IMR-90 (cell line): ENCODE measurements at regions not wholly inside any gene's neighbourhood (a gene's known extent, or its start where the extent isn't known, plus 50 kb on each side); places are given as distances from the start of the nearest gene placed in this dataset.

Experiments used
- ATAC-seq: fragments of 200-7000 bp; cut with Tn5 transposase; 2 replicates; pipeline ENCODE4 v1.9.1; 2020; ENCODE audit warnings: low read depth, mild to moderate bottlenecking, moderate library complexity
- BruUV-seq: library from RNA; stranded (reverse); fragments of 400-500 nt; replicated peaks from 2 replicates; lab custom pipeline; 2021; lab: Mats Ljungman, UMichigan
- CTCF ChIA-PET: fragments of 300-600 bp; formaldehyde crosslinking; extraction: SDS; loops from one replicate; lab custom pipeline; 2021; ENCODE audit warnings: antibody characterized with exemption; lab: Yijun Ruan, JAX
- POLR2A ChIA-PET: fragments of 300-600 bp; sonication (Branson Sonifier 250); formaldehyde crosslinking; loops from one replicate; lab custom pipeline; 2022; ENCODE audit warnings: antibody characterized with exemption; ENCODE audit not compliant: unreplicated experiment; lab: Charles Lee
- DNase-seq: peaks from one replicate; pipeline ENCODE4 v3.0.0; 2013
- H2AFZ ChIP-seq: replicated peaks from 2 replicates; pipeline ENCODE3; 2013; ENCODE audit warnings: low read length, mild to moderate bottlenecking; ENCODE audit not compliant: poor library complexity
- H2AK5ac ChIP-seq: 2 replicates; pipeline ENCODE4 v1.6.1; 2013; ENCODE audit warnings: low read depth, low read length, inconsistent platforms
- H2AK9ac ChIP-seq: replicated peaks from 2 replicates; pipeline ENCODE3; 2013; ENCODE audit warnings: mild to moderate bottlenecking, low read depth, low read length, moderate library complexity; ENCODE audit not compliant: poor library complexity
- H2BK120ac ChIP-seq: 2 replicates; pipeline ENCODE4 v1.6.1; 2013; ENCODE audit warnings: low read depth, low read length, inconsistent platforms
- H2BK15ac ChIP-seq: 3 replicates; pipeline ENCODE4 v1.6.1; 2013; ENCODE audit warnings: low read depth, low read length, inconsistent platforms
- H2BK20ac ChIP-seq: 2 replicates; pipeline ENCODE4 v1.6.1; 2013; ENCODE audit warnings: low read depth, mild to moderate bottlenecking, inconsistent platforms, low read length, moderate library complexity
- H2BK5ac ChIP-seq: 2 replicates; pipeline ENCODE4 v1.6.1; 2013; ENCODE audit warnings: mild to moderate bottlenecking, low read depth, low read length, inconsistent platforms; ENCODE audit not compliant: poor library complexity, severe bottlenecking
- H3K14ac ChIP-seq: replicated peaks from 2 replicates; pipeline ENCODE4 v1.6.1; 2013; ENCODE audit warnings: low read depth, low read length, inconsistent platforms
- H3K18ac ChIP-seq: 2 replicates; pipeline ENCODE4 v1.6.1; 2013; ENCODE audit warnings: low read depth, low read length, control low read depth
- H3K23ac ChIP-seq: 2 replicates; pipeline ENCODE4 v1.6.1; 2013; ENCODE audit warnings: low read depth, low read length, inconsistent platforms
- H3K27ac ChIP-seq: 2 replicates; pipeline ENCODE4 v1.5.1; 2013; ENCODE audit warnings: mild to moderate bottlenecking, control low read depth, low read length; ENCODE audit not compliant: insufficient read depth
- H3K27me3 ChIP-seq: 2 replicates; pipeline ENCODE4 v1.6.1; 2013; ENCODE audit warnings: low read length; ENCODE audit not compliant: control insufficient read depth, insufficient read depth
- H3K36me3 ChIP-seq: 2 replicates; pipeline ENCODE4 v1.6.1; 2013; ENCODE audit warnings: low read length, mixed read lengths; ENCODE audit not compliant: control insufficient read depth, insufficient read depth
- H3K4ac ChIP-seq: 2 replicates; pipeline ENCODE4 v1.6.1; 2013; ENCODE audit warnings: low read depth, low read length, inconsistent platforms
- H3K4me1 ChIP-seq: 2 replicates; pipeline ENCODE4 v1.6.1; 2013; ENCODE audit warnings: low read length, mixed read lengths; ENCODE audit not compliant: control insufficient read depth, insufficient read depth
- H3K4me2 ChIP-seq: 2 replicates; pipeline ENCODE4 v1.6.1; 2013; ENCODE audit warnings: low read depth, mild to moderate bottlenecking, control low read depth, low read length, moderate library complexity
- H3K4me3 ChIP-seq: 2 replicates; pipeline ENCODE4 v1.5.1; 2013; ENCODE audit warnings: low read depth, mild to moderate bottlenecking, control low read depth, low read length, moderate library complexity; ENCODE audit not compliant: insufficient read depth
- H3K56ac ChIP-seq: 2 replicates; pipeline ENCODE4 v1.6.1; 2013; ENCODE audit warnings: low read length, inconsistent platforms; ENCODE audit not compliant: insufficient read depth; ENCODE audit errors: extremely low read depth
- H3K79me1 ChIP-seq, 2 experiments: 2 replicates each; pipeline ENCODE4 v1.6.1; 2013; ENCODE audit warnings: low read length in 2 of 2, inconsistent platforms in 1 of 2, low read depth in 1 of 2
- H3K9ac ChIP-seq: 2 replicates; pipeline ENCODE4 v1.6.1; 2013; ENCODE audit warnings: low read depth, low read length, control low read depth
- H3K9me1 ChIP-seq: 2 replicates; pipeline ENCODE4 v1.6.1; 2013; ENCODE audit warnings: low read length, inconsistent platforms; ENCODE audit not compliant: insufficient read depth
- H3K9me3 ChIP-seq: 2 replicates; pipeline ENCODE4 v1.6.1; 2013; ENCODE audit warnings: low read length; ENCODE audit not compliant: control insufficient read depth, insufficient read depth
- H4K20me1 ChIP-seq: 2 replicates; pipeline ENCODE4 v1.6.1; 2013; ENCODE audit warnings: low read length, inconsistent platforms; ENCODE audit not compliant: insufficient read depth
- H4K5ac ChIP-seq: 2 replicates; pipeline ENCODE4 v1.6.1; 2013; ENCODE audit warnings: mild to moderate bottlenecking, low read depth, low read length, control low read depth
- H4K8ac ChIP-seq, 2 experiments: 2 replicates each; pipeline ENCODE4 v1.6.1; 2013; ENCODE audit warnings: low read depth in 2 of 2, low read length in 2 of 2, control low read depth in 1 of 2, inconsistent platforms in 1 of 2
- H4K91ac ChIP-seq: 2 replicates; pipeline ENCODE4 v1.6.1; 2013; ENCODE audit warnings: low read depth, low read length, inconsistent platforms; ENCODE audit not compliant: insufficient read depth
- CEBPB ChIP-seq: IDR thresholded peaks from 2 replicates; pipeline ENCODE4 v1.6.1; 2012; ENCODE audit warnings: low read depth, low read length, improper control_type of control experiment
- whole genome bisulfite sequencing, 2 experiments: methylation state at CpG; one replicate each; pipeline versions ENCODE4 v1.1.5 to v1.1.7; 2013; ENCODE audit warnings: missing lambda C conversion rate in 2 of 2; ENCODE audit not compliant: insufficient read length in 1 of 2; ENCODE audit errors: extremely low coverage in 2 of 2; 5-methylcytosine and 5-hydroxymethylcytosine counted together
- dilution Hi-C: fragments of 300-500 bp; cut with HindIII; formaldehyde crosslinking; loops from one replicate; pipeline ENCODE4 v1.14.3; 2018; ENCODE audit warnings: low sequenced_read_pairs; ENCODE audit not compliant: unreplicated experiment
- in situ Hi-C: fragments of 300-500 bp; cut with MboI; formaldehyde crosslinking; loops from 3 replicates; pipeline ENCODE4 v1.14.3; 2019; ENCODE audit warnings: low sequenced_read_pairs, inconsistent platforms, mixed read lengths
- intact Hi-C: fragments of 100-400 bp; cut with micrococcal nuclease; formaldehyde crosslinking; loops from 2 replicates; pipeline ENCODE4 v1.10.0; 2022
- TF ChIP-seq, protein P1 (sequence below): fragments of 150-350 bp; IDR thresholded peaks from 2 replicates; pipeline ENCODE4 v1.6.1; 2016; ENCODE audit warnings: low read depth, mild to moderate bottlenecking, low read length, moderate library complexity, borderline replicate concordance

DNA sequence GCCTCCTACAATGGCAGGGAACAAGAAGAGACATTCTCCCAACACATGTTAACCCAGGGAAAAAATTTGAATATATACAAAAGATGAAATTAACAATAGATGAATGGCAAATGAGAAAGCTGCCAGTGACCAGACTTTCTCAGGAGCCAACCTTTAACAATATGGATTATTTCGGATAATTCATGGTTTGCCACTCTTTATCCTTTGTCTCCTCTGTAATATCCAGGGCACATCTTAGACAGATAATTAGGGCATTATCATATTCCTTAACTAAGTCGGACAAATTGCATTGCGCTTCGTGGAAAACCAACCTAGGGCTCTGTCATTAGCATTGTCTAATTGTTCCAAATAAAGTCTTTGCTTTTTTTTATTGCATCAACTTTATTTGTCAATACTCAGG is 97.3 kb downstream of the CDCA7 start:
- Histone ChIP-seq H3K9ac (no peak overlapping the region), H3K4me1 (no peaks in the 10 kb centered on the region), H3K23ac (no peak overlapping the region), H3K4me2 (no peak overlapping the region), H4K8ac (no peak overlapping the region), H2BK15ac (no peak overlapping the region), H2BK5ac (no peak overlapping the region), H3K14ac (no peak overlapping the region), H3K27me3 (peaks cover 30% of the 10 kb centered on the region), H3K18ac (no peak overlapping the region), H2BK20ac (no peak overlapping the region), H2AFZ (no peak overlapping the region), H3K4ac (no peak overlapping the region), H4K20me1 (no peaks in the 10 kb centered on the region), H4K5ac (no peak overlapping the region), H2AK5ac (no peak overlapping the region), H3K36me3 (no peaks in the 10 kb centered on the region), H3K4me3 (no peak overlapping the region), H3K9me1 (no peaks in the 10 kb centered on the region), H4K91ac (no peak overlapping the region), H3K27ac (no peak overlapping the region), H3K79me1 (no peaks in the 10 kb centered on the region), H3K9me3 (no peaks in the 10 kb centered on the region), H2AK9ac (no peak overlapping the region), H2BK120ac (no peak overlapping the region), H3K56ac (no peak overlapping the region)
- DNase-seq = no peak
- dilution Hi-C loops = no loop called here
- ChIA-PET CTCF (no interaction called here), POLR2A (no interaction called here)
- in situ Hi-C loops = no loop called here
- BruUV-seq = no TSS peak
- no peak for ATAC-seq
- 75% methylated on average over 1 of the region's 4 CpGs; no CpG with 5 or more reads in 1 of the 2 experiments for WGBS, 2 experiments
- intact Hi-C loops = no loop called here
- TF ChIP-seq CEBPB = no peak
- TF ChIP-seq, protein P1, sequence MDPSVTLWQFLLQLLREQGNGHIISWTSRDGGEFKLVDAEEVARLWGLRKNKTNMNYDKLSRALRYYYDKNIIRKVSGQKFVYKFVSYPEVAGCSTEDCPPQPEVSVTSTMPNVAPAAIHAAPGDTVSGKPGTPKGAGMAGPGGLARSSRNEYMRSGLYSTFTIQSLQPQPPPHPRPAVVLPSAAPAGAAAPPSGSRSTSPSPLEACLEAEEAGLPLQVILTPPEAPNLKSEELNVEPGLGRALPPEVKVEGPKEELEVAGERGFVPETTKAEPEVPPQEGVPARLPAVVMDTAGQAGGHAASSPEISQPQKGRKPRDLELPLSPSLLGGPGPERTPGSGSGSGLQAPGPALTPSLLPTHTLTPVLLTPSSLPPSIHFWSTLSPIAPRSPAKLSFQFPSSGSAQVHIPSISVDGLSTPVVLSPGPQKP = no peak
